Heart left ventricle (tissue), 16 donors: ENCODE measurements at regions not wholly inside any gene's neighbourhood (a gene's known extent, or its start where the extent isn't known, plus 50 kb on each side); places are given as distances from the start of the nearest gene placed in this dataset.

Experiments used
- ATAC-seq, 4 donors: fragments of 200-7000 bp; cut with Tn5 transposase; one replicate each; pipeline ENCODE4 v1.9.1; 2020 to 2022; ENCODE audit warnings: moderate library complexity in 4 of 4, mild to moderate bottlenecking in 3 of 4, moderate number of reproducible peaks in 1 of 4
- DNase-seq, 5 donors: peaks; one replicate each; pipeline ENCODE4 v3.0.0-alpha.2; 2020
- H3K27ac ChIP-seq, 12 donors: fragments of 200-600 bp; sonication (generic) in 4 of 12; one replicate each; pipeline versions ENCODE4 v1.5.0 to v1.8.0; 2016 to 2022; ENCODE audit warnings: mild to moderate bottlenecking in 2 of 12
- H3K27me3 ChIP-seq, 9 donors: fragments of 200-600 bp; sonication (generic) in 2 of 9; one replicate each; pipeline versions ENCODE4 v1.5.1 to v1.8.0; 2016 to 2022; ENCODE audit warnings: mild to moderate bottlenecking in 3 of 9
- H3K36me3 ChIP-seq, 9 donors: fragments of 200-600 bp; sonication (generic) in 2 of 9; one replicate each; pipeline versions ENCODE4 v1.5.0 to v1.8.0; 2018 to 2022; ENCODE audit warnings: mild to moderate bottlenecking in 2 of 9
- H3K4me1 ChIP-seq, 12 donors: fragments of 200-600 bp; sonication (generic) in 4 of 12; one replicate each; pipeline versions ENCODE4 v1.5.0 to v1.8.0; 2016 to 2022; ENCODE audit warnings: mild to moderate bottlenecking in 3 of 12
- H3K4me3 ChIP-seq, 12 donors: fragments of 200-600 bp; sonication (generic) in 4 of 12; one replicate each; pipeline versions ENCODE4 v1.5.0 to v1.8.0; 2017 to 2022; ENCODE audit warnings: mild to moderate bottlenecking in 9 of 12, moderate library complexity in 4 of 12
- H3K9me3 ChIP-seq, 12 donors: fragments of 200-600 bp; sonication (generic) in 4 of 12; one replicate each; pipeline versions ENCODE4 v1.5.0 to v1.8.0; 2016 to 2022; ENCODE audit warnings: mild to moderate bottlenecking in 1 of 12
- CTCF ChIP-seq, 12 donors: fragments of 200-600 bp; sonication (generic) in 4 of 12; IDR thresholded peaks; one replicate each; pipeline versions ENCODE4 v1.5.0 to v1.8.0; 2018 to 2022; ENCODE audit warnings: antibody characterized with exemption in 12 of 12, mild to moderate bottlenecking in 5 of 12
- POLR2A ChIP-seq, 2 donors: fragments of 450-650 bp; IDR thresholded peaks; one replicate each; pipeline ENCODE4 v1.6.1; 2017; ENCODE audit warnings: antibody characterized with exemption in 2 of 2, mild to moderate bottlenecking in 2 of 2, moderate library complexity in 2 of 2
- WGBS, 4 donors: extraction: QIAGEN DNeasy Blood & Tissue Kit in 2 of 4; methylation state at CpG; one replicate each; pipeline versions ENCODE4 v1.1.5 to v1.1.7; 2013 to 2018; 5-methylcytosine and 5-hydroxymethylcytosine counted together
- intact Hi-C, 10 donors: fragments of 100-400 bp; cut with DNase I; formaldehyde crosslinking; loops; one replicate each; pipeline versions ENCODE4 v1.11.1 to v1.14.2; 2022
- donor health status: ischemic (EF 13 %, LVEDD 7.1; RV severe dilation, severe dysfunction).
- donor health status: healthy with polysubstance abuse.
- donor health status: DM: no; HTN: yes; CAD: no.
- donor health status: DM: no; HTN: no; CAD: no.
- donor health status: ischemic (EF 25% LVEDD 6.9; RV normal size, moderate dysfunction).
- donor health status: ischemic (EF 25% LVEDD 5.7; RV mildly dilated, moderate dysfunction).
- donor health status: healthy.
- donor health status: DM: yes; HTN: yes; CAD: no.
- donor health status: ischemic (EF 35%, LVEDD 5.7; RV mildly dilated, moderate dysfunction).
- donor health status: nonischemic (EF 11% LVEDD 7.7; RV severe dilation, severe dysfunction).
- donor health status: DM: yes; HTN: yes; CAD: no.
- donor health status: PGD.
- donor health status: ischemic (EF 29% LVEDD 5.4; RV normal size, mild dysfunction).
- donor health status: nonischemic (EF 23%, LVEDD 6.1; RV moderate dilation, normal function).

GRCh38 chr4:30413915-30414314 lies 306.3 kb upstream of the PCDH7 start:
- Histone ChIP-seq H3K4me3 (no peak overlapping the region), H3K36me3 (no peaks in the 10 kb centered on the region), H3K9me3 (peaks cover 0 to 61% (median 18%) of the 10 kb centered on the region in 12 donors), H3K27me3 (no peaks in the 10 kb centered on the region), H3K27ac (no peak overlapping the region), H3K4me1 (no peaks in the 10 kb centered on the region)
- TF ChIP-seq CTCF (IDR thresholded peaks at IDR 0.05) (no peak), POLR2A (IDR thresholded peaks at IDR 0.05) (no peak)
- intact Hi-C loops, result no loop called here
- DNase-seq, result no peak
- no peak for ATAC-seq

- intact Hi-C loops, result no loop called here
- Histone ChIP-seq H3K4me1 (no peaks in the 10 kb centered on the region), H3K36me3 (no peaks in the 10 kb centered on the region), H3K27me3 (no peaks in the 10 kb centered on the region), H3K9me3 (peaks cover 0 to 51% (median 16%) of the 10 kb centered on the region in 12 donors), H3K4me3 (no peak overlapping the region), H3K27ac (no peak overlapping the region)
- WGBS, 4 donors, result 35 to 43% (median 39%) methylated on average over 3 of the region's 3 CpGs
- DNase-seq, result no peak
- TF ChIP-seq POLR2A (IDR thresholded peaks at IDR 0.05), result no peak
- TF ChIP-seq CTCF (IDR thresholded peaks at IDR 0.05), result no peak
- ATAC-seq, result no peak
Measured at GRCh38 chr4:30416547-30416946, 303.6 kb upstream of the PCDH7 start.

- Histone ChIP-seq H3K9me3 (peaks cover 0 to 26% (median 5%) of the 10 kb centered on the region in 12 donors), H3K4me1 (no peaks in the 10 kb centered on the region), H3K36me3 (no peaks in the 10 kb centered on the region), H3K27me3 (no peaks in the 10 kb centered on the region), H3K4me3 (no peak overlapping the region), H3K27ac (no peak overlapping the region)
- TF ChIP-seq CTCF (IDR thresholded peaks at IDR 0.05) (no peak), POLR2A (IDR thresholded peaks at IDR 0.05) (no peak)
- ATAC-seq (no peak), DNase-seq (no peak)
- intact Hi-C loops, result no loop called here
- 40 to 90% (median 71%) methylated on average over 2 of the region's 2 CpGs for WGBS, 4 donors
Measured at GRCh38 chr4:30427932-30428331, 292.2 kb upstream of the PCDH7 start.

GRCh38 chr4:30429813-30430761 lies 290.1 kb upstream of the PCDH7 start:
- ATAC-seq (no peak), DNase-seq (no peak)
- H3K4me3 ChIP-seq, result no peak overlapping the region
- WGBS, 4 donors, result 68 to 75% (median 70%) methylated on average over 6 of the region's 6 CpGs
- TF ChIP-seq POLR2A (IDR thresholded peaks at IDR 0.05), result no peak
- TF ChIP-seq CTCF (IDR thresholded peaks at IDR 0.05), result no peak
- H3K9me3 ChIP-seq, result peaks cover 0 to 12% (median 0%) of the 10 kb centered on the region in 12 donors
- H3K27ac ChIP-seq, result no peak overlapping the region
- no peaks in the 10 kb centered on the region for H3K27me3 ChIP-seq
- no peaks in the 10 kb centered on the region for H3K4me1 ChIP-seq
- H3K36me3 ChIP-seq, result no peaks in the 10 kb centered on the region
- intact Hi-C loops, result no loop called here
